Left forelimb (tissue), 1 donor: ENCODE measurements at regions not wholly inside any gene's neighbourhood (a gene's known extent, or its start where the extent isn't known, plus 50 kb on each side); places are given as distances from the start of the nearest gene placed in this dataset.
"Not testable (repeated sequence)": the region's sequence is repeated elsewhere in the genome, so short reads cannot be mapped to it uniquely, and the experiment has no call there.

ENCODE experiments used
- DNase-seq: peaks from one replicate; pipeline ENCODE4 v3.0.0-alpha.2; 2018; ENCODE audit warnings: low spot score

- DNase-seq, result no peak
Measured at GRCh38 chr6:10343320-10343719, 71.6 kb downstream of the TFAP2A start.

- DNase-seq, result peak; percentile 23
Measured at GRCh38 chr6:10341605-10342004, 73.3 kb downstream of the TFAP2A start.

GRCh38 chr6:10338151-10338550 lies 76.7 kb downstream of the TFAP2A start:
- DNase-seq, result peak; percentile 5

- peak; percentile 30 for DNase-seq
Measured at GRCh38 chr6:10337376-10337775, 77.5 kb downstream of the TFAP2A start.

GRCh38 chr6:10332111-10332510 lies 82.8 kb downstream of the TFAP2A start:
- no peak for DNase-seq

GRCh38 chr6:10331334-10331968 lies 83.4 kb downstream of the TFAP2A start:
- DNase-seq, result peak; percentile 9

GRCh38 chr6:10330515-10330914 lies 84.4 kb downstream of the TFAP2A start:
- no peak for DNase-seq

- DNase-seq, result no peak
Measured at GRCh38 chr6:10323018-10323417, 91.9 kb downstream of the TFAP2A start.

GRCh38 chr6:10320291-10320690 lies 94.6 kb downstream of the TFAP2A start:
- DNase-seq, result no peak

GRCh38 chr6:10316373-10316721 lies 98.5 kb downstream of the TFAP2A start:
- no peak for DNase-seq

GRCh38 chr6:10315658-10316372 lies 99.1 kb downstream of the TFAP2A start:
- DNase-seq, result no peak

GRCh38 chr6:10315034-10315433 lies 99.8 kb downstream of the TFAP2A start:
- no peak for DNase-seq

GRCh38 chr6:10314163-10314955 lies 100.5 kb downstream of the TFAP2A start:
- no peak for DNase-seq

GRCh38 chr6:10313799-10314162 lies 101.1 kb downstream of the TFAP2A start:
- no peak for DNase-seq

- no peak for DNase-seq
Measured at GRCh38 chr6:10312445-10312844, 102.4 kb downstream of the TFAP2A start.

- DNase-seq, result not testable (repeated sequence)
Measured at GRCh38 chr6:10311546-10312405, 103.1 kb downstream of the TFAP2A start.

GRCh38 chr6:10310826-10311225 lies 104.0 kb downstream of the TFAP2A start:
- DNase-seq, result no peak

- DNase-seq, result no peak
Measured at GRCh38 chr6:10310330-10310653, 104.6 kb downstream of the TFAP2A start.

GRCh38 chr6:10309457-10310329 lies 105.2 kb downstream of the TFAP2A start:
- no peak for DNase-seq

GRCh38 chr6:10307476-10307875 lies 107.4 kb downstream of the TFAP2A start:
- no peak for DNase-seq

GRCh38 chr6:10307028-10307427 lies 107.8 kb downstream of the TFAP2A start:
- no peak for DNase-seq
